Fibroblast of skin of scalp (primary cell): ENCODE measurements at regions not wholly inside any gene's neighbourhood (a gene's known extent, or its start where the extent isn't known, plus 50 kb on each side); places are given as distances from the start of the nearest gene placed in this dataset.

Source experiments
- DNase-seq: peaks from one replicate; pipeline ENCODE4 v3.0.0-alpha.2; 2013

DNA sequence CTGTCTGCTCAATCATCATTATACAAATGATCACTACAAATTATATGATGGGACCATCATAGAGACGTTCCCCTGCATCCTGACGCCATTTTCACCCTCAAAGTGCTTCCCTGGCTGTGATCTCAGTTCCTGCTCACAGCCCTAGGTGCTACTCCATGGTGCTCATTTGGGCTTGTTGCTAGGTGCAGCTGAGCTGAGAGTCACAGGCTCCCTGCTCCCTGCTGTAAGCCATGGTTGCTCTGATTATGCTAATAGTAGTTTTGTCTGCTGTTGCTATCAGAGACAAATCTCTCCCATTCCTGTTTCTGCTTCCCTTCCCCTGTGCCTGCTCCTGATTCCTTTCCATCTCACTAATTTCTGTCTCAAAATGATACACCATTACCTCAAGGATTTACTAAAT lies 474.3 kb downstream of the METTL15 start:
- no peak for DNase-seq

DNA sequence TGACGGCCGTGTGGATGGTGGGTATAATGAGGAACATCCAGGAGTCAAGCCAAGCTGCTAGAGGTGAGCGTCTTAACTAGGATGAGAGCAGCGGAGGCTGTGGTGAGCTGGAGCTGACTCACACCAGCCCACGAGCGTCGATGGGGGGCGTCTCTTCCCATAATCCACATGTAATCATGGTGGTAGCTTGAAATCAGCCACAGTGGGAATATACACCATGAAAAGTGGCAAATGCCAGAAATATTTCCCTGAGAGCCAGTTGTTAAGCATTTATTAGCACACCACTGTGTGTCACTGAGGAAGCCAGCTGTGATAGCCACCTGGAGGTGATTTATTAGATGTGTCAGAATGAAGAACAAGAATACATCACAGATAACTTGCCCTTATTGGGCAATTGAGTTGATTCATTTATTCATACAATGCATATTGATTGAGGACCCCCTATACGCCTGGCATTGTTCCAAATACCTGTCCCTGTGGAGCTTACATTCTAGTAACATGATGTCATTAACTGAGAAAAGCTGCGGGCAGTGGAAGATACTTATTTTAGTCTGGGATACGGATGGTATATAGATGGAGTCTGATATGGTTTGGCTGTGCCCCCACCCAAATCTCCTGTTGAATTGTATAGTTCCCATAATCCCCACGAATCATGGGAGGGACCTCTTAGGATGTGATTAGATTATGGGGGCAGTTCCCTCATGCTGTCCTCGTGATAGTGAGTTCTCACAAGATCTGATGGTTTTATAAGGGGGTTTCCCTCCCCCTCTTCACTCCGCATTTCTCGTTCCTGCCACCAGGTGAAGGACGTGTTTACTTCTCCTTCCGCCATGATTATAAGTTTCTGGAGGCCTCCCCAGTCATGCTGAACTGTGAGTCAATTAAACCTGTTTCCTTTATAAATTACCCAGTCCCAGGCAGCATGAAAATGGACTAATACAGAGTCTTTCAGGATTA lies 473.4 kb downstream of the METTL15 start:
- peak; percentile 75 for DNase-seq

DNA sequence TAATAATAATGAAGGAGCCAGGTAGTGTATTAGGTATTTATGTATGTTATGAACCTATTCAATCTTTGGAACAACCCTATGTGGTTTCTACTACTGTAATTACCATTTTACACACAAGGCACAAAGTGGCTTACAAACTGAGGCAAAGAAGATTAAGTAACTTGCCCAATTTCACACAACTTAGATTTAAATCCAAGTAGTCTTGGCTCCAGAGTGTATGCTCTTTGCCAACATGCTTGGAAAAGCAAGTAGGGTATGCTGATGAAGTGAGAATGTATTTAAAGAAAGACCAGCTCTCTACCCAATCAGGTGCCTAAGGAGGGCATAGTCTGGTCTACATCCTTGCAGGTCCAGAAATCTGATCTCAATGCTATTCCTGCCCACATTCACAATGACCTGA lies 463.2 kb downstream of the METTL15 start:
- no peak for DNase-seq

DNA sequence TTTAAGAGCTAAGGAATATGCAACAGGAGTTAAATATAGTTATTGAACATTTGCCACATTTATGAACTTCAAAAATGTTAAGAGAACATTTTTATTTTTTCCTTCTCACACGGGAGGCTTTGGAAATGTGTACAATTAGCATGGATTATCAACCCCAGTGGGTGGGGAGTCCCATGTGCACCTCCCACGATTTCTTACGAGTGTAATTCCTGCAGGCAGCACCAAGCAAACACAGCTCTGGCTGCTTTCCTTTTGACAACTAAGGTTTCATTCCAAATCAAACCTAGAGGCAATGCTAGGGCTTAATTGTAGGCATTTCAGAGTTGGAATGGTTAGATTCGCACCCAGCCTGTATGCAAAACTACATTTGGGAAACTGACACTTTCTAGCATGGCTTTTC lies 460.9 kb downstream of the METTL15 start:
- no peak for DNase-seq

DNA sequence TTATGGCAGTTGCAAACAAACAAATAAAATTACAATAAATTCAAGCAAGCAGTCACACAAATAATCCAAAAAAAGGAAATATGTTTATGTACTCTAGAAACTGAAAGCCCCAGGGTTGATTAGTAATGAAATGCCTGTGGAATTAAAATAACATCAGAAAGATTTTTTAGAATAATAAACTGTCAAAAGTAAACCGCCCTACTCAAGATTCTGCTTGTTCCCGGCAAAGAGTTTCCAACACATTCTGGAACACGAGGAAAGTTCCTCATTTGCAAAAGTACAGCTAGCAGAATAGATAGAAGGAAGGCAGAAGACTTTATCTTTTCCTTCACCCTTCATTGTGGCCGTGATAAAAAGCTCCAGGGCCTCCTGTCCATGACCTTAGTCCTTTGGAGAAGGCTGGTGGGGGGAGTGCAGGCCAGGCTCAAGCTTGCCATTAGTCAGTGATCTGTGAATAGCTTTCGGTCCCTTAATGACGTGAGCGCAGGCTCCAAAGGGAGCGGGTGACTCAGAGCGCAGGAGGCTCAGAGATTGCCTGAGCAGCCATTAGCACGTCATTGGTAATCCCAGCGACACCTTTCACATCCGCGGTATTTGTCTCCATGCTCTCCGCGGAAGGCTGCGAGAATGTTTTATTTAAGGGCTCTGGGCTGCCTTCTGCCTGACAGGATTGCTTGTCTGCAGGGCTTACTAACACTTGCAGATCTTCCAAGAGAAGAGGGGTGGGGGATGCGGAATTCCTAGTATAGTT lies 458.3 kb downstream of the METTL15 start:
- DNase-seq, result peak; percentile 94

DNA sequence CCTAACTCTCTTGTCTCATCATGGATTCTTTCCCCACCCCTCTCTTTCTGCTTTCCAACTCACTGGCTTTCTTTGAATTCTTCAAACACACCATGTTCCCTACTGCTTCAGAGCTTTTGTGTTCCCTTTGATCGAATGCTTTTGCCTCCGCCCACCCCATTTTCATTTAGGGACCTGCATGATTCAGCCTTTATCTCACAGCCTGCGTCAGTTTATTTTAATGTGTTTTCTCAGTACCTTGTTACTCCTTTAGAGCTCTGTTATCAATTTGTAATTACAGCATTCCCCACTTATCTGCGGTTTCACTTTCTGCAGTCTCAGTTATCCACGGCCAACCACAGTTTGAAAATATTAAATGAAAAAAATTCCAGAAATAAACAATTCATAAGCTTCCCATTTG lies 451.3 kb downstream of the METTL15 start:
- peak; percentile 9 for DNase-seq

DNA sequence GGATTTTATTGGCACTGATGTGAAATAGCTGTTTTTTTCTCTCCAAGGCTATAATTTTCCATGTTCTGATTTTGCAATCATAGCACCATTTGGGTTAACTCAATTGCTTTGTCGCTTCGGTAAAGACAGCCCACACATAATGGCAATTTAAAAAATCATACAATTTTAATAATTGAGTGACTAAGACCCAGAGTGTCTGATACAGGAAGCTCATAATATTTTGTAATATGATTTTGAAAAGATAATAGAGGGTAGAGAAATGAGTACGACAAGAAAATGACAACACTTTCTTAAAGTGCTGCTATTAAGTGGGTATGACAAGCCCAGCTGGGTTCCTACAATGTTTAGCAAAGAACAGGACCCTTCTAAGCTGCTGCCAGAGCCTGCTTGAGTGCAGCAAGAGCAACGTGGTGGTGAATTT lies 439.1 kb downstream of the METTL15 start:
- no peak for DNase-seq

DNA sequence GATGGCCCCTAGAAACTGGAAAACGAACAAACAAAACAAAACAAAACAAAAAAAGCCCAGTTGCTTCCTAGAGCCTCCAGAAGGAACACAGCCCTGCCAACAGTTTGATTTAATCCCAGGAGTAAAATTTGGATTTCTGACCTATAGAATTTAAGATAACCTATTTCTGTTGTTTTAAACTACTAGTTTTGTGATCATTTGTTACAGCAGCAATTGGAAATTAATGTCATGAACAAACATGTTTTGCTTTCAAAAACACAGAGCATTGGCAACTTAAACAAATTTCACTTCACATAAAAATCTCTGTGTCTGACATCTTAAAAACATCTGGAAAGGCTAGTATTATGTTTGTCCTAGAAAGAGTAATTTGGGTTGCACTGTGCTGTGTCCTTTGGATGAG lies 437.3 kb downstream of the METTL15 start:
- no peak for DNase-seq

DNA sequence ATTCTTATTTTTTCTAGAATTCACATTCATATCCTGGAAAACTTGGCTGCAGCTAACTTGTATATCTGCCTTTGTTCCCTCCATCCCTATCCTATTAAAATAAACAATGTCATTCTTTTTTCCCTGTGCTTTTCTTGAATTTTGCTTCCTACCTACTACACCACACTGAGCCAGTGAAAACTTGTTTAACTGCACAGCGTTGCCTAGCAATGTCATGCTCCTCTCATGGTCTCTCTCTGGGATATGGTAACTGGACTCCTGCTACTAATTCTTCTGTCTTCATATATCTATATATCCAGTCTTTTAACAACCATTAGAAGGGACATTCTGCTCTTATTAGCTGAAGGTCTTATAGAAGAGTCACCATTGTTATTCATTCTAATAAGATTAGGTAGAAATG lies 434.4 kb downstream of the METTL15 start:
- no peak for DNase-seq

DNA sequence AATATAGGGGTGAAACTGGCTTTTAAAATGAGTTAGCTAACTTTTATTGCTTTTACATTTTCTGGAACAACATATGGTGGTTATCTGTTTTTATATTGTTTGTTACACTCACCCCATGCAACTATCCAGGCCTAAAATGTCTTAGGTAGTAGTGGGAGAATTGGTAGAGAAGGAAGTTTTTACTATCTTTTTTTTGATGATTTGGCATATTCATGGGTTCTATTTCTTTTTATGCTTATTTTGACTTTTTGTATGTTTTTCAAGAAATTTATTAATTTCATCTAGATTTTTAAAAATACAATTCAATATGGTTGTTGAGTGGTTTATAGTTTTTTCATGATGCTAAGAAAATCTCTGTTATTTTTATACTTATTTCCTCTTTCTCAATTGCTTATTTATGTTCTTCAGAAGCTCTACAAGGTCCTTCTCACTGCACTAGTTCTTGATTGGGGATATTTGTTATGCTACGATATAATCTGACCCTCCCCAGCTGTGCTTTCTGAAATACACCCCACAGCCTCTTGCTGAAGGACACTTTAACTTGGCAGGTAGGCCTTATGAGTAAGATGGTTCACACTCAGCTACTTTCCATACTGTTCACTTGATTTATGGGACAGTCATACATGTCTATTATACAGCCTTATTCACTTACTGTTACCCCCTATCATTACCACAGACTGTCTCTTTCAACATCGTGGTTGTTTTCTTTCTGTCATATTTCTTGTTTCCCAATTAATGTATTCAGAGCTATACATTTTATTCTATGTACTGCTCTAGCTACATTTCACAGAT lies 431.2 kb downstream of the METTL15 start:
- no peak for DNase-seq

DNA sequence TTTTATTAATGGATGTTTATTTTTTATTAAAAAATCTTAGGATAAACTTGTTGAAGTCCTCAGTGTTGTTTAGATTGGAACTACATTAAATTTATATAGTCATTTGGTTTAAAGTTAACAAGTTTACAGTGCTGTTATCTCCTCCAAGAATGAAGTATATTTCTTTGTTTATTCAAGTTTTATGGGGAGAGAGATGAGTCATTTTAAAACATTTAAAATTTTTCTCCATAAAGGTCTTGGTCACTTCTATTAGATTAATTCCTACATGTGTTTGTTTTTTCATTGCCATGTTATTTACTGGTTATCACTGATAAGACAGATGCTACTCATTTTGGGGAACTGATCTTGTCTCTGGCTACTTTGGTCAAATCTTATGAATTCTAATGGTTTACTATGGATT lies 429.6 kb downstream of the METTL15 start:
- no peak for DNase-seq

DNA sequence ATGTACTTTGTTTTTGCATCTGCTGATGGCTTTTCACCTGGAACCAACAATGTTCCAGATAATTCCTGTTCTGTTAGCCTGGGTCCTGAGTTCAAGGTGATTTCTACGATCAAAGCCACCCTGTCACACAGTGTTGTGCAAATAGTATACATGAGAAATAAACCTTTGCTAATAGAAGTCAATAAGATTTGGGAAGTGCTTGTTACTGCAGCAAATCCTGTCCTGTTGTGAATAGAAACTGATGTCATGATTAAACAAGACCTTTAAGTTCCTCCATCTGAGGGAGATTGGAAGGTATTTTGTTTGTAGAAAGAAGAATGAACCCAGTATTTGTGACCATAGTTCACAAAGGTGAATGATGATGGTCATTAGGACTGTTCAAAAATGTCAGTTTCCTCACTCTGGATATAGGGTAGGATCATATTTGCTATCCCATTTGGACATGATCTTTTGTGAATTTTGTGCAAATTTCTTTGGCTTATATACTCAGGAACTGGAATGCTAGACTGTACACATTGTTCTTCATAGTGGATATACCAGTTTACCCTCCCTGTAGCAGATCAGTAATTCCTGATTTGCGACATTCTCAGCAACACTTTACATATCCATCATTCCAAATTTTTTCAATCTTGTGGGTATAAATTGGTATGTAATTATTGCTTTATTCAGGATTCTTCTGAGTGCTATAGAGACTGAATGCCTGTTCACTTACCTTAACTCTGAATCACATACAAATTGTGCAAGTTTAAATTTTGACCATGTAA lies 428.5 kb downstream of the METTL15 start:
- DNase-seq, result no peak

DNA sequence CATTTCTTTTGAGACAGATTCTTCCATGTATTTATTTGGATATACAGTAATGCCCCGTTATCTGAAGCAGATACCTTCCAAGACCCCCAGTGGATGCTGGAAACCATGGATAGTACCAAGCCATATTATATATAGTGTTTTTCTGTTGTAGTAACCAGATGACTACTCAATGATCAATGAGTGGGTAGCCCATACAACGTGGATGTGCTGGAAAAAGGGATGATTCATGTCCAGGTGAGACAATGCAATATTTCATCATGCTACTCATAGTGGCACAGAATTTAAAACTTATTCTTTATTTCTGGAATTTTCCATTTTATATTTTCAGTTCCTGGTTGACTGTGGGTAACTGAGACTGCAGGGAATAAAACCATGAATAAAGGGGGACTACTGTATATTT lies 427.5 kb downstream of the METTL15 start:
- no peak for DNase-seq

DNA sequence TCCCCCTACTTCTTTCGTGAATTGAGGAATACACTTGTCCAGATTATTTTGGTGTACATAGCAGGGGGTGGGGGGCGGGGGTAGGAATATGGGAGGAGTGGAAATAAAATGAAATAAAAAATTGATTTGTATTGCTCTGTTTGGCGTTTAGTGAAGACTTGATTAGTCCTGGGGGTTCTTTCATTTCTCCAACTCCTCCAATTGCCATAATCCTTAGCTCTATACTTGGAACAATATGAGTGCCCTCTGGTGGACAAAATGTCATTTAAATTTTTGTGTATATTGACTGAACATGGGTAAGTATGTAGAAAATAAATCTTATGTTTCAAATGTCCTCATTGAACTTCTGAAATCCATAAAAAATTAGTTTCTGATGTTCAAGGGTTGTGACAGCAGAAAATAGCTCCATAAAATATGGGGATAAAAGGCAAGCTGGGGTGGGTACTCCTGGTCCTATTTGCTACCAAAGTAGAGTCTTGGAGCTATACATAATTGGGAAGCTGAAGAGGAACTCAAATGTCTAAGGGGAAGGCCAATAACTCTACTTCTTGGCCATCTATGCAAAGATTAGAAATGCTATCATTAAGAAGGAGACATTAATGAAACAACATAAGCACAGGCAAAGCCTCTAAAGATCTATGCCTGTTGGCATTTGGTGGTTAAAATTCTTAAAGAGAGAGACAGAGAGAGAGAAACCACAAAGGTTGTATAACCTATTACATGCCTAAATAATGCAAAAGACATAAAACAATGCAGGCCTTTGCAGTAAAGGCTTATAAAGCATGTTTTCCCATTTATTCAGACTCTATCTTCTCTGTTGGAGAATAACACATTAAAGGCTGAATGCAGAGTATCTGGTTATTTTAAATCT lies 421.6 kb downstream of the METTL15 start:
- DNase-seq, result peak; percentile 78

DNA sequence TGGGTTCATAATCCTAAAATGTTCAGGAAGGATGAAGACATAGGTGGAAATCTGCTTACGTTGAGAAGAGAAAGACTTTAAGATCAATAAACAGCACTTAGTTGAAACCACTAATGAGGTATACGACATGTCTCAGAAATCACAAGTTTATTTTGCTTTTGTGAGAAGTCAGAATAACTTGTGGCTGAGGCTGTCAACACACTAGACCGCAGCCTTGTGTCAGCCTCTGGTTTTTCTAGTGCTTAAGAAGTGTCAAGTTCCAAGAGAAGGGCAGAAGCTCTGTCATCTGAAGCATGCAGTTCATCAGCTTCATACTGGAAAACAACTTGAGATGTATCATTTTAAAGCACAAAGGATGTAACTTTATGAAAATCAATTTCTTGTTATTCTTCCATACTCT lies 420.9 kb downstream of the METTL15 start:
- peak; percentile 89 for DNase-seq

DNA sequence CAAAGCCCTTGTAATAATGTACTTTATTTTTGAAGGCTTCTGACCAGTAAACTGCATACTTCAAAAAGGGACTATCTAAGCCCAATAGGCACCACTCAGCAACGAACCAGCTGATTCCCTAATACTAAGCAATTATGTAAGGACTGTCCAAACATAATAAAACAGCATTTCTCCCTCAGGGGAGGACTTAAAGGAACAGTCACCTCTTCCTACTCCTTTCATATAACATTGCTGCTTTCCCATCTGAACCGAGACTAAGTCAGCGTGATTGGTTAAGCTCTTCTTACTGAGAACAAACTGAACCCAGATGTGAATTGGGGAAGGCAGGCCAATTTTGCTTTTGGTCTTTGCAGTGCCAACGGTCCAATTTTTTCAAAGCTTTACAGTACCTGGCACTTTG lies 420.0 kb downstream of the METTL15 start:
- DNase-seq, result peak; percentile 11

DNA sequence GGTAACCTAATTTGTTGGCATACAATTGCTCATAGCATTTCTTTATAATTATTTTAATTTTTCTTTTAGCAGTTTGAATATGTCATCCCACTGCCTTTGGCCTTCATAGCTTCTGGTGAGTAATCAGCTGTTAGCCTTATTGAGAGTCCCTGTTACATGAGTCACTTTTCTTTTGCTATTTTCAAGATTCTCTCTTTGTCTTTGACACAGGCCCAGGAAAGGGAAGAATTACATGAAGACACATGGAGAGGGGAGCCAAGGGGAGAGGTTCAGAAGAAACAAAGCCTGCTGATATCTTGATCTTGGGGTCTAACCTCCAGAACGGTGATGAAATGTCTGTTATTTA lies 418.2 kb downstream of the METTL15 start:
- peak; percentile 35 for DNase-seq

DNA sequence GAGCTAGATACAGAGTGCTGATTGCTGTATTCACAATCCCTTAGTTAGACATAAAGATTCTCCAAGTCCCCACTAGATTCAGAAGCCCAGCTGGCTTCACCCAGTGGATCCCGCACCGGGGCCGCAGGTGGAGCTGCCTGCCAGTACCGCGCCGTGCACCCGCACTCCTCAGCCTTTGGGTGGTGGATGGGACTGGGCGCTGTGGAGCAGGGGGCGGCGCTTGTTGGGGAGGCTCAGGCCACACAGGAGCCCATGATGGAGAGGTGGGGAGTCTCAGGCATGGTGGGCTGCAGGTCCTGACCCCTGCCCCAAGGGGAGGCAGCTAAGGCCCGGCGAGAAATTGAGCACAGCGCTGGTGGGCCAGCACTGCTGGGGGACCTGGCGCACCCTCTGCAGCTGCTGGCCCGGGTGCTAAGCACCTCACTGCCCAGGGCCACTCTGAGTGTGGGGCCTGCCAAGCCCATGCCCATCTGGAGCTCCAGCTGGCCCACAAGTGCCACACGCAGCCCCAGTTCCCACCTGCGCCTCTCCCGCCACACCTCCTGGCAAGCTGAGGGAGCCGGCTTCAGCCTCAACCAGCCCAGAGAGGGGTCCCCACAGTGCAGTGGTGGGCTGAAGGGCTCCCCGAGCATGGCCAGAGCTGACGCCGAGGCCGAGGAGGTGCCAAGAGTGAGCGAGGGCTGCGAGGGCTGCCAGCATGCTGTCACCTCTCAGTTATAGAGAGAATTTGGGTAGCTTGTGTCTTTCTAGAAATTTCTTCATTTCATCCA lies 417.6 kb downstream of the METTL15 start:
- DNase-seq, result no peak

DNA sequence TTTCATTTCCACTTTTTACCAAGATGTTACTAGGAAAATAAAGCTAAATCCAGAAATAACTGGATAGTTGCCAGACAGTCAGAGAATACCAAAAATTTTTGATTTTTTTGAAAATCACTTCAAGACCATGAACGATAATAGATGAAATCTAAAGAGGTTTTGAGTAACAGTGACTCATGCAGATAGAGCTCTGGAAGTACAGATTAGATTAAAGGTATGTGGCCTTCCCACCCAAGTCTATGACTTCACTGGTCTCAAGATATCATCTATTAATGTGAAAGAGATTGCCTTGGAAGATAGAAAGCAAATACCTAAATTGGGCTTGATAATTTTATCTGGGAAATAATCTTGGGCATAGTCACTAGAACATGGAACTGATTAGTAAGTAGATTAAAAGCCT lies 415.9 kb downstream of the METTL15 start:
- peak; percentile 40 for DNase-seq

DNA sequence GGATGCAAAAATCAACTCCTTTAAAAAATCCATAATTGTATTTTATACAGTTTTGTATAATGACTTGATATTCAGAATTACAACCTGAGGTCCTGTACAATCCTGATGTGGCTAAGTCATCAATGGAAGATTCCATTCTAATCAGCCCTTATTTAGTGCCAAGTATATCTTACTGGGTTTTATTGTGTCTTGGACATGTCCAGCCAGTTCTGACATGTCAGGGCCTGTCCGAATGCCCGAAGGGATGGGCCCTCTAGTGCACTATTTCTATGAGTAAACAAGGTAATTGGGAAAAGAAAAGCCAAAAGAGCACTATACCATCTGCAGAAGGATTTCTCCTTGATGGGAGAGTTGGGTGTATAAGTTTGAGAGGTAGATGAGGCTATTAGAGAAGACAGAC lies 412.9 kb downstream of the METTL15 start:
- DNase-seq, result no peak

DNA sequence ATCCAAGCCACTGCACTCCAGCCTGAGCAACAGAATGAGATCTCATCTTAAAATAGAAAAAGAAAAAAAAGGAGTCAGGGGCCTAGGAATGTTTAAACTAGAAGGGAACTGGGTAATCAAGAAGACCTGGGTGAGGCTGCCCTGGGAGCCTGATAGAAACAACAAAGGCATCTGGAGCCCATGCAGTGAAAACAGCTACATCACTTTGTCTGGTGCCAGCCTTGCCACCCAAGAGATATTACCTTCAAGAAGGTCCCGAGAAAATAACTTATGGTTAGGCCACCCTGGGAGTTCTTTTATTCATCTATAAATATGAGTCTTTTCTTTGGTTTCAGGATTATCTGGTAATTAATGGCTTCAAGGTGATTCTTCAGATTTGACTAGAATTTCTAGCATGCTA lies 412.1 kb downstream of the METTL15 start:
- DNase-seq, result no peak
